K562 (cell line): ENCODE measurements at regions not wholly inside any gene's neighbourhood (a gene's known extent, or its start where the extent isn't known, plus 50 kb on each side); places are given as distances from the start of the nearest gene placed in this dataset.

Experiments
- ATAC-seq: fragments of 200-7000 bp; cut with Tn5 transposase; 3 replicates; pipeline ENCODE4 v1.9.1; 2020; ENCODE audit warnings: moderate library complexity
- BruUV-seq: library from RNA; stranded (reverse); fragments of 400-500 nt; replicated peaks from 2 replicates; lab custom pipeline; 2021; lab: Mats Ljungman, UMichigan
- CTCF ChIA-PET: fragments of 300-600 bp; formaldehyde crosslinking; extraction: SDS; loops from one replicate; lab custom pipeline; 2021; ENCODE audit warnings: low intra/inter-chr PET ratio; lab: Yijun Ruan, JAX
- POLR2A ChIA-PET: fragments of 300-600, 350-650 bp; sonication (Branson Sonifier 250); formaldehyde crosslinking; extraction: SDS; loops from one replicate; lab custom pipeline; 2021; ENCODE audit warnings: antibody characterized with exemption, inconsistent platforms; lab: Yijun Ruan, JAX
- DNase-seq, 4 experiments: peaks; one replicate each; pipeline versions ENCODE4 v3.0.0 to v3.0.0-alpha.2; 2011 to 2018; ENCODE audit warnings: low spot score in 3 of 4, mixed read lengths in 3 of 4; ENCODE audit errors: extremely low read depth in 1 of 4
- FAIRE-seq: peaks from 2 replicates; lab custom pipeline; 2011; peaks lifted over from hg19 to GRCh38; lab: Jason Lieb, UNC
- H2AFZ ChIP-seq: 2 replicates; pipeline ENCODE4 v1.6.0; 2011; ENCODE audit warnings: low read depth, low read length, control low read depth, inconsistent platforms
- H3K27ac ChIP-seq: fragments of 200-600 bp; 3 replicates; pipeline ENCODE4 v1.8.0; 2011; ENCODE audit warnings: low read depth, mild to moderate bottlenecking, control low read depth, inconsistent platforms, low read length, moderate library complexity, mixed read lengths; ENCODE audit errors: extremely low read depth
- H3K27me3 ChIP-seq, 2 experiments: fragments of 300-600 bp in 1 of 2; 2 replicates in 1 of 2; 3 replicates in 1 of 2; pipeline versions ENCODE4 v1.6.0 to v1.8.0; 2011; ENCODE audit warnings: inconsistent platforms in 2 of 2, low read length in 2 of 2, mild to moderate bottlenecking in 1 of 2, mixed read lengths in 1 of 2, moderate library complexity in 1 of 2; ENCODE audit not compliant: control insufficient read depth in 2 of 2, insufficient read depth in 2 of 2
- H3K36me3 ChIP-seq: fragments of 300-600 bp; 3 replicates; pipeline ENCODE4 v1.8.0; 2011; ENCODE audit warnings: mild to moderate bottlenecking, low read length, inconsistent platforms; ENCODE audit not compliant: control insufficient read depth, insufficient read depth
- H3K4me1 ChIP-seq, 2 experiments: fragments of 200-600 bp in 1 of 2; replicated peaks in 1 of 2; 2 replicates in 1 of 2; 3 replicates in 1 of 2; pipeline versions ENCODE4 v1.5.1 to v1.8.0; 2011; ENCODE audit warnings: inconsistent platforms in 2 of 2, low read length in 2 of 2, mild to moderate bottlenecking in 1 of 2, mixed read lengths in 1 of 2, moderate library complexity in 1 of 2; ENCODE audit not compliant: control insufficient read depth in 2 of 2, insufficient read depth in 2 of 2
- H3K4me2 ChIP-seq: 2 replicates; pipeline ENCODE4 v1.6.1; 2011; ENCODE audit warnings: low read length, control low read depth, inconsistent platforms, mixed read lengths; ENCODE audit not compliant: insufficient read depth
- H3K4me3 ChIP-seq: fragments of 200-600 bp; sonication (generic), shearing (Covaris generic); 2 replicates; pipeline ENCODE4 v1.5.1; 2016; ENCODE audit warnings: control low read depth, inconsistent platforms
- H3K79me2 ChIP-seq: fragments of 200-600 bp; 3 replicates; pipeline ENCODE4 v1.8.0; 2011; ENCODE audit warnings: low read length, inconsistent platforms; ENCODE audit not compliant: control insufficient read depth, insufficient read depth
- H3K9ac ChIP-seq, 2 experiments: 2 replicates each; pipeline versions ENCODE4 v1.6.0 to v1.6.1; 2011; ENCODE audit warnings: low read depth in 2 of 2, low read length in 2 of 2, control low read depth in 1 of 2, inconsistent platforms in 1 of 2, mild to moderate bottlenecking in 1 of 2, mixed read lengths in 1 of 2; ENCODE audit not compliant: insufficient read depth in 1 of 2
- H3K9me1 ChIP-seq: one replicate; pipeline ENCODE4 v1.6.0; 2011; ENCODE audit warnings: inconsistent platforms, mild to moderate bottlenecking, low read length, moderate library complexity; ENCODE audit not compliant: control insufficient read depth, insufficient read depth
- H3K9me3 ChIP-seq: replicated peaks from 2 replicates; pipeline ENCODE4 v1.5.1; 2011; ENCODE audit warnings: low read depth, low read length, inconsistent platforms; ENCODE audit not compliant: control insufficient read depth, insufficient read depth
- H4K20me1 ChIP-seq: replicated peaks from 2 replicates; pipeline ENCODE4 v1.6.1; 2011; ENCODE audit warnings: low read length, inconsistent platforms, mixed read lengths; ENCODE audit not compliant: control insufficient read depth, insufficient read depth
- ARID1B ChIP-seq: fragments of 450-650 bp; IDR thresholded peaks from 2 replicates; pipeline ENCODE4 v1.6.1; 2016; ENCODE audit warnings: antibody characterized with exemption, mild to moderate bottlenecking, inconsistent platforms
- BACH1 ChIP-seq: fragments of 200-800 bp; sonication (Bioruptor generic); IDR thresholded peaks from 2 replicates; pipeline ENCODE4 v1.6.1; 2016; ENCODE audit warnings: missing genetic modification characterization, missing compliant biosample characterization
- KDM4B ChIP-seq, 2 experiments: fragments of 450-650 bp in 1 of 2; sonication (generic) in 1 of 2; IDR thresholded peaks; 2 replicates each; pipeline ENCODE4 v1.6.1; 2016 to 2017; ENCODE audit warnings: borderline replicate concordance in 2 of 2, antibody characterized with exemption in 1 of 2, low read depth in 1 of 2, mild to moderate bottlenecking in 1 of 2
- NCOA6 ChIP-seq: fragments of 450-650 bp; IDR thresholded peaks from 2 replicates; pipeline ENCODE4 v1.6.1; 2017; ENCODE audit warnings: mild to moderate bottlenecking
- SMC3 ChIP-seq: conservative IDR thresholded peaks from 2 replicates; pipeline ENCODE4 v1.6.1; 2011; ENCODE audit warnings: low read depth, low read length, improper control_type of control experiment; ENCODE audit not compliant: insufficient read depth
- ZNF354B ChIP-seq: fragments of 250-450 bp; sonication (Bioruptor Pico); IDR thresholded peaks from 2 replicates; pipeline ENCODE4 v1.4.0; 2020
- ZNF695 ChIP-seq: fragments of 450-650 bp; formaldehyde crosslinking; IDR thresholded peaks from 2 replicates; pipeline ENCODE4 v1.4.0; 2020; ENCODE audit warnings: mild to moderate bottlenecking, moderate library complexity
- in situ Hi-C: fragments of 300-500 bp; cut with MboI; formaldehyde crosslinking; loops from 4 replicates; pipeline ENCODE4 v1.15.0; 2018; ENCODE audit warnings: inconsistent platforms, mixed read lengths
- intact Hi-C: fragments of 100-400 bp; cut with micrococcal nuclease; formaldehyde crosslinking; loops from 2 replicates; pipeline ENCODE4 v1.14.2; 2022
- TF ChIP-seq, protein P1 (sequence below): fragments of 200-400 bp; formaldehyde crosslinking; IDR thresholded peaks from 2 replicates; pipeline ENCODE4 v1.6.1; 2017; ENCODE audit warnings: mild to moderate bottlenecking, low read depth, low read length, moderate library complexity
- TF ChIP-seq, protein P2 (sequence below): fragments of 450-650 bp; IDR thresholded peaks from 2 replicates; pipeline ENCODE4 v1.7.0; 2016; ENCODE audit warnings: borderline replicate concordance
- TF ChIP-seq, protein P3 (sequence below), 2 experiments: fragments of 450-650 bp; IDR thresholded peaks; 2 replicates each; pipeline ENCODE4 v1.6.1; 2016; ENCODE audit warnings: mild to moderate bottlenecking in 2 of 2, borderline replicate concordance in 1 of 2, low read depth in 1 of 2, moderate library complexity in 1 of 2

DNA sequence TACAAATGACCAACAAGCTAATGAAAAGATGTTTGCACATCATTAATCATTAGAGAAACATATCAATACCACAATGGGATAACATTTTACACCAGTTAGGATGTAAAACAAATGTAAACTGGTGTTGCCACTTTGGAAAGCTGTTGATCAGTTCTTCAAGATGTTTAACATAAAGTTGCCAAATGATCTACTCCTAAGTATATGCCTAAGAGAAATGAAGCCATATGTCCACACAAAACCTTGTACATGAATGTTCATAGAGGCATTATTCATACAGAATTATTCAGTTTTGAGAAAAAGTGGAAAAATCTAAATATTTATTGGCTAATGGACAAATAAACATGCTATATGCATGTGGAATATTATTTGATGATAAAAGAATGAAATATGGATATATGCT, 136.9 kb upstream of the KITLG start:
- H3K4me3 ChIP-seq = no peak overlapping the region
- no TSS peak for BruUV-seq
- H3K9me3 ChIP-seq = peaks cover 2% of the 10 kb centered on the region; the same call in 1 of the 2 replicates
- H3K9ac ChIP-seq = no peak overlapping the region
- H3K36me3 ChIP-seq = no peaks in the 10 kb centered on the region
- in situ Hi-C loops = no loop called here
- DNase-seq (no peak), ATAC-seq (no peak), FAIRE-seq (no peak)
- no peaks in the 10 kb centered on the region for H4K20me1 ChIP-seq
- no peaks in the 10 kb centered on the region for H3K9me1 ChIP-seq
- no peaks in the 10 kb centered on the region for H3K4me1 ChIP-seq
- no peak overlapping the region for H2AFZ ChIP-seq
- no peak overlapping the region for H3K27ac ChIP-seq
- H3K79me2 ChIP-seq = no peaks in the 10 kb centered on the region
- no peak for TF ChIP-seq ARID1B
- TF ChIP-seq KDM4B (IDR thresholded peaks at IDR 0.05; ENCODE audit: borderline replicate concordance in 2 of 2, low read depth in 1 of 2) = no peak
- TF ChIP-seq ZNF695 (CRISPR knock-in tag) = no peak
- no peak for TF ChIP-seq SMC3
- no peak for TF ChIP-seq NCOA6
- TF ChIP-seq, protein P1, sequence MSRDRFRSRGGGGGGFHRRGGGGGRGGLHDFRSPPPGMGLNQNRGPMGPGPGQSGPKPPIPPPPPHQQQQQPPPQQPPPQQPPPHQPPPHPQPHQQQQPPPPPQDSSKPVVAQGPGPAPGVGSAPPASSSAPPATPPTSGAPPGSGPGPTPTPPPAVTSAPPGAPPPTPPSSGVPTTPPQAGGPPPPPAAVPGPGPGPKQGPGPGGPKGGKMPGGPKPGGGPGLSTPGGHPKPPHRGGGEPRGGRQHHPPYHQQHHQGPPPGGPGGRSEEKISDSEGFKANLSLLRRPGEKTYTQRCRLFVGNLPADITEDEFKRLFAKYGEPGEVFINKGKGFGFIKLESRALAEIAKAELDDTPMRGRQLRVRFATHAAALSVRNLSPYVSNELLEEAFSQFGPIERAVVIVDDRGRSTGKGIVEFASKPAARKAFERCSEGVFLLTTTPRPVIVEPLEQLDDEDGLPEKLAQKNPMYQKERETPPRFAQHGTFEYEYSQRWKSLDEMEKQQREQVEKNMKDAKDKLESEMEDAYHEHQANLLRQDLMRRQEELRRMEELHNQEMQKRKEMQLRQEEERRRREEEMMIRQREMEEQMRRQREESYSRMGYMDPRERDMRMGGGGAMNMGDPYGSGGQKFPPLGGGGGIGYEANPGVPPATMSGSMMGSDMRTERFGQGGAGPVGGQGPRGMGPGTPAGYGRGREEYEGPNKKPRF = no peak
- no peak for TF ChIP-seq BACH1
- TF ChIP-seq, protein P2, sequence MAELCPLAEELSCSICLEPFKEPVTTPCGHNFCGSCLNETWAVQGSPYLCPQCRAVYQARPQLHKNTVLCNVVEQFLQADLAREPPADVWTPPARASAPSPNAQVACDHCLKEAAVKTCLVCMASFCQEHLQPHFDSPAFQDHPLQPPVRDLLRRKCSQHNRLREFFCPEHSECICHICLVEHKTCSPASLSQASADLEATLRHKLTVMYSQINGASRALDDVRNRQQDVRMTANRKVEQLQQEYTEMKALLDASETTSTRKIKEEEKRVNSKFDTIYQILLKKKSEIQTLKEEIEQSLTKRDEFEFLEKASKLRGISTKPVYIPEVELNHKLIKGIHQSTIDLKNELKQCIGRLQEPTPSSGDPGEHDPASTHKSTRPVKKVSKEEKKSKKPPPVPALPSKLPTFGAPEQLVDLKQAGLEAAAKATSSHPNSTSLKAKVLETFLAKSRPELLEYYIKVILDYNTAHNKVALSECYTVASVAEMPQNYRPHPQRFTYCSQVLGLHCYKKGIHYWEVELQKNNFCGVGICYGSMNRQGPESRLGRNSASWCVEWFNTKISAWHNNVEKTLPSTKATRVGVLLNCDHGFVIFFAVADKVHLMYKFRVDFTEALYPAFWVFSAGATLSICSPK = no peak
- TF ChIP-seq, protein P3, sequence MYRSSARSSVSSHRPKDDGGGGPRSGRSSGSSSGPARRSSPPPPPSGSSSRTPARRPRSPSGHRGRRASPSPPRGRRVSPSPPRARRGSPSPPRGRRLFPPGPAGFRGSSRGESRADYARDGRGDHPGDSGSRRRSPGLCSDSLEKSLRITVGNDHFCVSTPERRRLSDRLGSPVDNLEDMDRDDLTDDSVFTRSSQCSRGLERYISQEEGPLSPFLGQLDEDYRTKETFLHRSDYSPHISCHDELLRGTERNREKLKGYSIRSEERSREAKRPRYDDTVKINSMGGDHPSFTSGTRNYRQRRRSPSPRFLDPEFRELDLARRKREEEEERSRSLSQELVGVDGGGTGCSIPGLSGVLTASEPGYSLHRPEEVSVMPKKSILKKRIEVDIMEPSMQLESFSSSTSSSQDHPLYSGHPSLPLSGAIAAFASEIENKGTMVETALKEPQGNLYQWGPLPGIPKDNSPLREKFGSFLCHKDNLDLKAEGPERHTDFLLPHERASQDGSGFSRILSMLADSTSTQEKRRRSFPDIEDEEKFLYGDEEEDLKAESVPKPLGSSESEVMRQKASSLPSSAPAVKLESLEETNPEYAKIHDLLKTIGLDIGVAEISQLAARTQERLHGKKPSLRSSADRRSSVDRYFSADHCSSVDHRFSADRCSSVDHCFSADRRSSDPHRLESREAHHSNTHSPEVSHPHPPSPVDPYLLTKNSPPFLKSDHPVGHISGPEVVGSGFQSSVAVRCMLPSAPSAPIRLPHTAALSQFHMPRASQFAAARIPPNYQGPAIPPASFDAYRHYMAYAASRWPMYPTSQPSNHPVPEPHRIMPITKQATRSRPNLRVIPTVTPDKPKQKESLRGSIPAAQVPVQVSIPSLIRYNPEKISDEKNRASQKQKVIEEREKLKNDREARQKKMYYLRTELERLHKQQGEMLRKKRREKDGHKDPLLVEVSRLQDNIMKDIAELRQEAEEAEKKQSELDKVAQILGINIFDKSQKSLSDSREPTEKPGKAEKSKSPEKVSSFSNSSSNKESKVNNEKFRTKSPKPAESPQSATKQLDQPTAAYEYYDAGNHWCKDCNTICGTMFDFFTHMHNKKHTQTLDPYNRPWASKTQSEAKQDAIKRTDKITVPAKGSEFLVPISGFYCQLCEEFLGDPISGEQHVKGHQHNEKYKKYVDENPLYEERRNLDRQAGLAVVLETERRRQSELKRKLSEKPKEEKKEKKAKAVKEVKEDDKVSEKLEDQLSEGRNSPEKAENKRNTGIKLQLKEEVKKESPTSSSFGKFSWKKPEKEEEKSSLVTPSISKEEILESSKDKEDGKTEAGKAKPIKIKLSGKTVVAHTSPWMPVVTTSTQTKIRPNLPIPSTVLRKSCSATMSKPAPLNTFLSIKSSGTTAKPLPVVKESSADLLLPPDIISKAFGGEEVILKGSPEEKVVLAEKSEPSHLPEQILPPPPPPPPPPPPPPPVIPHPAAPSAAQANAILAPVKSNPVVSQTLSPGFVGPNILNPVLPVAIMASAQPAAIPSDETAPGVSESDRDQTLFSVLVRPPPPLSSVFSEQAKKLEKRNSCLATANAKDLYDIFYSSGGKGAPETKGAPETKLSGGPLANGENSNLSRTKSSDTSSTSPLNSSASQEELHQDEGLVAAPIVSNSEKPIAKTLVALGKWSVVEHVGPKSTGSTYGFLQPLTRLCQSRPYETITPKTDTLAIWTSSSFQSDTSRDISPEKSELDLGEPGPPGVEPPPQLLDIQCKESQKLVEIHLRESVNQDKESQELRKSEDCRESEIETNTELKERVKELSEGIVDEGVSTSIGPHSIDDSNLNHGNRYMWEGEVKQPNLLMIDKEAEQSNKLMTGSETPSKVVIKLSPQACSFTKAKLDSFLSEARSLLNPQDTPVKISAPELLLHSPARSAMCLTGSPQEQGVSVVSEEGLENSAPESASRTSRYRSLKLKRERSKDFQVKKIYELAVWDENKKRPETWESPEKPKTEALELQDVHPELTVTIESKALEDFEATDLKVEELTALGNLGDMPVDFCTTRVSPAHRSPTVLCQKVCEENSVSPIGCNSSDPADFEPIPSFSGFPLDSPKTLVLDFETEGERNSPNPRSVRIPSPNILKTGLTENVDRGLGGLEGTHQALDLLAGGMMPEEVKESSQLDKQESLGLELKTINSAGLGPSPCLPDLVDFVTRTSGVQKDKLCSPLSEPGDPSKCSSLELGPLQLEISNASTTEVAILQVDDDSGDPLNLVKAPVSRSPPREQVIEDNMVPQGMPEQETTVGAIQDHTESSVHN (IDR thresholded peaks at IDR 0.05; ENCODE audit: borderline replicate concordance in 1 of 2, low read depth in 1 of 2) = no peak
- no peak for TF ChIP-seq ZNF354B (CRISPR knock-in tag)
- TF ChIP-seq, all 486 proteins: peak for 0
- H3K27me3 ChIP-seq = no peaks in the 10 kb centered on the region
- ChIA-PET CTCF (no interaction called here), POLR2A (no interaction called here)
- intact Hi-C loops = no loop called here
- no peak overlapping the region for H3K4me2 ChIP-seq
